ENCODE measurements at regions not wholly inside any gene's neighbourhood (a gene's known extent, or its start where the extent isn't known, plus 50 kb on each side); places are given as distances from the start of the nearest gene placed in this dataset.

DNA sequence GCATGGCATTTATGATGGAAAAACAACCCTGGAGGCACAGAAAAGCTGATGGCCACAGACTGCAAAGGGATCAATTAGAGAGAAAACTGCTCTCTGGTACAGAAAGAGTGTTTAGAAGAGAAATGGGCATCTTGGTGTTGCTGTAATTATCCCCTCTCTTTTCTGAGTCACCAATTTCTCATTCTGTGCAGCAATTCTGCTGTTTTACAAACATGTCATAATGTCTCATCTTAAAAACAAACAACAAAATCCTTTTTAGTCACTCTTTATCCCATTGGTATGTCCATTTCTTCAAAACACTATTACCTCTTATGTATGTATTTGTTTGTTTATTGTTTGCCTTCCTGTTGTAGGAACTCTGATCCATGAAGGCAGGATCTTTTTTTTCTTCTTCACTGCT, 73.9 kb upstream of the HK2 start:
- H3K36me3 Mint-ChIP-seq = peaks cover 16% of the 10 kb centered on the region
- TF ChIP-seq FOXJ3 (CRISPR knock-in tag; IDR thresholded peaks at IDR 0.05; ENCODE audit: borderline replicate concordance) (no peak), MLX (CRISPR knock-in tag; IDR thresholded peaks at IDR 0.05) (no peak), NFE2L1 (CRISPR knock-in tag; IDR thresholded peaks at IDR 0.05) (no peak), NFATC4 (CRISPR knock-in tag; IDR thresholded peaks at IDR 0.05) (no peak), PREB (CRISPR knock-in tag; IDR thresholded peaks at IDR 0.05; ENCODE audit: borderline replicate concordance) (no peak), ZNF396 (CRISPR knock-in tag; IDR thresholded peaks at IDR 0.05; ENCODE audit: borderline replicate concordance) (no peak), JAZF1 (CRISPR knock-in tag; IDR thresholded peaks at IDR 0.05) (no peak), NR2C2 (CRISPR knock-in tag; IDR thresholded peaks at IDR 0.05) (no peak)
- TF ChIP-seq, protein P1, sequence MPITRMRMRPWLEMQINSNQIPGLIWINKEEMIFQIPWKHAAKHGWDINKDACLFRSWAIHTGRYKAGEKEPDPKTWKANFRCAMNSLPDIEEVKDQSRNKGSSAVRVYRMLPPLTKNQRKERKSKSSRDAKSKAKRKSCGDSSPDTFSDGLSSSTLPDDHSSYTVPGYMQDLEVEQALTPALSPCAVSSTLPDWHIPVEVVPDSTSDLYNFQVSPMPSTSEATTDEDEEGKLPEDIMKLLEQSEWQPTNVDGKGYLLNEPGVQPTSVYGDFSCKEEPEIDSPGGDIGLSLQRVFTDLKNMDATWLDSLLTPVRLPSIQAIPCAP (CRISPR knock-in tag; IDR thresholded peaks at IDR 0.05) = no peak
- TF ChIP-seq, protein P2, sequence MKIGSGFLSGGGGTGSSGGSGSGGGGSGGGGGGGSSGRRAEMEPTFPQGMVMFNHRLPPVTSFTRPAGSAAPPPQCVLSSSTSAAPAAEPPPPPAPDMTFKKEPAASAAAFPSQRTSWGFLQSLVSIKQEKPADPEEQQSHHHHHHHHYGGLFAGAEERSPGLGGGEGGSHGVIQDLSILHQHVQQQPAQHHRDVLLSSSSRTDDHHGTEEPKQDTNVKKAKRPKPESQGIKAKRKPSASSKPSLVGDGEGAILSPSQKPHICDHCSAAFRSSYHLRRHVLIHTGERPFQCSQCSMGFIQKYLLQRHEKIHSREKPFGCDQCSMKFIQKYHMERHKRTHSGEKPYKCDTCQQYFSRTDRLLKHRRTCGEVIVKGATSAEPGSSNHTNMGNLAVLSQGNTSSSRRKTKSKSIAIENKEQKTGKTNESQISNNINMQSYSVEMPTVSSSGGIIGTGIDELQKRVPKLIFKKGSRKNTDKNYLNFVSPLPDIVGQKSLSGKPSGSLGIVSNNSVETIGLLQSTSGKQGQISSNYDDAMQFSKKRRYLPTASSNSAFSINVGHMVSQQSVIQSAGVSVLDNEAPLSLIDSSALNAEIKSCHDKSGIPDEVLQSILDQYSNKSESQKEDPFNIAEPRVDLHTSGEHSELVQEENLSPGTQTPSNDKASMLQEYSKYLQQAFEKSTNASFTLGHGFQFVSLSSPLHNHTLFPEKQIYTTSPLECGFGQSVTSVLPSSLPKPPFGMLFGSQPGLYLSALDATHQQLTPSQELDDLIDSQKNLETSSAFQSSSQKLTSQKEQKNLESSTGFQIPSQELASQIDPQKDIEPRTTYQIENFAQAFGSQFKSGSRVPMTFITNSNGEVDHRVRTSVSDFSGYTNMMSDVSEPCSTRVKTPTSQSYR (CRISPR knock-in tag; IDR thresholded peaks at IDR 0.05) = no peak
- TF ChIP-seq, protein P3, sequence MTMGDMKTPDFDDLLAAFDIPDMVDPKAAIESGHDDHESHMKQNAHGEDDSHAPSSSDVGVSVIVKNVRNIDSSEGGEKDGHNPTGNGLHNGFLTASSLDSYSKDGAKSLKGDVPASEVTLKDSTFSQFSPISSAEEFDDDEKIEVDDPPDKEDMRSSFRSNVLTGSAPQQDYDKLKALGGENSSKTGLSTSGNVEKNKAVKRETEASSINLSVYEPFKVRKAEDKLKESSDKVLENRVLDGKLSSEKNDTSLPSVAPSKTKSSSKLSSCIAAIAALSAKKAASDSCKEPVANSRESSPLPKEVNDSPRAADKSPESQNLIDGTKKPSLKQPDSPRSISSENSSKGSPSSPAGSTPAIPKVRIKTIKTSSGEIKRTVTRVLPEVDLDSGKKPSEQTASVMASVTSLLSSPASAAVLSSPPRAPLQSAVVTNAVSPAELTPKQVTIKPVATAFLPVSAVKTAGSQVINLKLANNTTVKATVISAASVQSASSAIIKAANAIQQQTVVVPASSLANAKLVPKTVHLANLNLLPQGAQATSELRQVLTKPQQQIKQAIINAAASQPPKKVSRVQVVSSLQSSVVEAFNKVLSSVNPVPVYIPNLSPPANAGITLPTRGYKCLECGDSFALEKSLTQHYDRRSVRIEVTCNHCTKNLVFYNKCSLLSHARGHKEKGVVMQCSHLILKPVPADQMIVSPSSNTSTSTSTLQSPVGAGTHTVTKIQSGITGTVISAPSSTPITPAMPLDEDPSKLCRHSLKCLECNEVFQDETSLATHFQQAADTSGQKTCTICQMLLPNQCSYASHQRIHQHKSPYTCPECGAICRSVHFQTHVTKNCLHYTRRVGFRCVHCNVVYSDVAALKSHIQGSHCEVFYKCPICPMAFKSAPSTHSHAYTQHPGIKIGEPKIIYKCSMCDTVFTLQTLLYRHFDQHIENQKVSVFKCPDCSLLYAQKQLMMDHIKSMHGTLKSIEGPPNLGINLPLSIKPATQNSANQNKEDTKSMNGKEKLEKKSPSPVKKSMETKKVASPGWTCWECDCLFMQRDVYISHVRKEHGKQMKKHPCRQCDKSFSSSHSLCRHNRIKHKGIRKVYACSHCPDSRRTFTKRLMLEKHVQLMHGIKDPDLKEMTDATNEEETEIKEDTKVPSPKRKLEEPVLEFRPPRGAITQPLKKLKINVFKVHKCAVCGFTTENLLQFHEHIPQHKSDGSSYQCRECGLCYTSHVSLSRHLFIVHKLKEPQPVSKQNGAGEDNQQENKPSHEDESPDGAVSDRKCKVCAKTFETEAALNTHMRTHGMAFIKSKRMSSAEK (CRISPR knock-in tag; IDR thresholded peaks at IDR 0.05; ENCODE audit: borderline replicate concordance) = no peak
- POLR2A ChIA-PET = no interaction called here
- peaks cover 18% of the 10 kb centered on the region for H3K4me1 Mint-ChIP-seq
- peaks cover 23% of the 10 kb centered on the region for H3K9me3 Mint-ChIP-seq
- DNase-seq (ENCODE audit: low spot score) = no peak
- H3K27me3 Mint-ChIP-seq (ENCODE audit: low read depth) = peaks cover 3% of the 10 kb centered on the region; the same call in 1 of the 2 replicates
- no peak overlapping the region for H3K4me3 Mint-ChIP-seq
- ATAC-seq = no peak
- no peak overlapping the region for H3K27ac Mint-ChIP-seq
- CTCF ChIA-PET = no interaction called here

GRCh38 chr2:74760875-74761630, 72.9 kb upstream of the HK2 start:
- ATAC-seq = no peak

More at GRCh38 chr2:74760875-74761630, 72.9 kb upstream of the HK2 start:
- Mint-ChIP-seq H3K4me1 (peaks cover 18% of the 10 kb centered on the region), H3K27ac (no peak overlapping the region), H3K27me3 (ENCODE audit: low read depth) (peaks cover 3% of the 10 kb centered on the region; the same call in 1 of the 2 replicates), H3K9me3 (peaks cover 19% of the 10 kb centered on the region), H3K4me3 (no peak overlapping the region), H3K36me3 (peaks cover 12% of the 10 kb centered on the region)
- ChIA-PET POLR2A (interaction anchor here (0.7 kb wide), 1 partner anchor 8 kb away, joined by 3 read pairs; no protein-coding TSS in a partner anchor), CTCF (no interaction called here)
- TF ChIP-seq OVOL2 (CRISPR knock-in tag; IDR thresholded peaks at IDR 0.05; ENCODE audit: borderline replicate concordance) = no peak
- no peak for DNase-seq (ENCODE audit: low spot score)
